GM21367 (cell line): ENCODE measurements at regions not wholly inside any gene's neighbourhood (a gene's known extent, or its start where the extent isn't known, plus 50 kb on each side); places are given as distances from the start of the nearest gene placed in this dataset.

Experiments used
- ATAC-seq: cut with Tn5 transposase; IDR thresholded peaks from one replicate; pipeline ENCODE4 v1.9.1; 2021; ENCODE audit not compliant: unreplicated experiment

DNA sequence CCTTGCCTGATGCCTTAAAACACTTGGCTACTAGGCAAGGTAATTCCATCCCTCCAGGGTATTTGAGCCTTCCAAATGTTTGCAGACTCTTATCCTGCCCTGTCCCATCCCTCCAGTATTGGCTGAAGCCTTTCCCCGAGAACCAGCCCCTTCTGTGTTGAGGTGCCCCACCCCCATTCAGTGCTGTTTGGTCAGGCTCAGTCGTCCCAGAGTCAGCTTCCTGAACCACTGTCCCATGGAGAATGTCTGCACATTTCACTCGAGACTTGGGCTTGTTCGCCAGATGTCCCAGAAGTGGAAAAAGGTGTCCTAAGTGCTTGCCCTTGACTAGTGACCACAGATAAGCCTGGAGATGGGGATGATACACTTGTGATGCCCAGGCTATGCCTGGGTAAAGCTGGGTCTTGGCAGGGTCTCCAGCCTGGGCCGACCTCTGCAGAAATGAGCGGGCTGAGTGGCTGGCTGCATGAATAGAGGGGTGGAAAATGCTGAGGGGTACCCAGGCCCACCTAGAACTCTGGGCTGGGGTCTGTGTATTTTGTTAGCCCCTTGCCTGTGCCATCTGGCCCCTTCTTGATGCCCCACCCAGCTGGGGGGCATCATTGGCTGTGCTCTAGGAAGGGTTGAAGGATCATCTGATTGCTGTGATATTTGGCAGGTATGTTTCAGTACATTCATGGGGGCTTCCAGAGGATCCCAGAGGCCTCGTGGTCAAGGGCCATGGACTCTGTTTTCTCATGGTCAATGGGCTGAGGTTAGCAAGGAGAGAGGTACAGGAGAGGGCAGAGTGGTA lies 178.4 kb downstream of the MACROH2A1 start:
- no peak for ATAC-seq

- no peak for ATAC-seq
Measured at GRCh38 chr5:135219868-135220267, 179.2 kb downstream of the MACROH2A1 start.

- ATAC-seq: no peak
Measured at GRCh38 chr5:135218790-135219568, 180.1 kb downstream of the MACROH2A1 start.

GRCh38 chr5:135218486-135218755 lies 180.6 kb downstream of the MACROH2A1 start:
- no peak for ATAC-seq

GRCh38 chr5:135217669-135218485 lies 181.2 kb downstream of the MACROH2A1 start:
- no peak for ATAC-seq

- ATAC-seq: no peak
Measured at GRCh38 chr5:135216471-135217343, 182.3 kb downstream of the MACROH2A1 start.

- no peak for ATAC-seq
Measured at GRCh38 chr5:135215617-135216470, 181.8 kb upstream of the PITX1 start.

DNA sequence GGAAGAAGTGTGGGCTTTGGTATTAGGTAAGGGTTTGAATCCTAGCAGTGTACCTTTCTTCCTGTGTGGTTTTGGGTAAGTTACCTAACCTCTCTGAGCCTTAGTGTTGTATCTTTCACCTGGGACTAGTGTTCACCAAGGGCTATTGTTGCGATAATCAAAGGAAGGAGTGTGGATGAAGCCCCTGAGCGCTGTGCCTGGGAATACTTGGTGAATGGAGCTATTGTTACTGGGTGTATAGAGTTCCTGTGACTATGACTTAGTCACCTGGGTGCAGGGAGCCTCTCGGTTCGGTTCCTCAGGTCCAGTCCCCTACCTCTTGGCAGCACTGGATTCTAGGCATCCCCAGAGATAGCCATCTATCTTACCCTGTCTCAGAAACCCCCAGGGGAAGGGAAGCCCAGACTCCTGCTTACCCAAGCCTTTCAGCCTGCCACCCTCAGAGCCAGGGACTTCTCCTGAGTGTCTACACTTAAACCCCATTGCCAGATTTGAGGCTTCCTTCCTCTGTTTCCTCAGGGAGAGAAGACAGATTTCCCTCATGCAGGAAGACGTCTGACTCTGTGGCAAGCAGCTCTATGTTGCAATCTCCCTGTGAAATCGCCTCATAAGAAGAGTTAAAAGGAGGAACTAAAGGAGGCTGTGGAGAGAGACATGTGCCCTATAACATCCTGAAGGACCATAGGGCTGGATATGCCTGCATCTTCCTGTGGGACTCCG lies 181.0 kb upstream of the PITX1 start:
- no peak for ATAC-seq

DNA sequence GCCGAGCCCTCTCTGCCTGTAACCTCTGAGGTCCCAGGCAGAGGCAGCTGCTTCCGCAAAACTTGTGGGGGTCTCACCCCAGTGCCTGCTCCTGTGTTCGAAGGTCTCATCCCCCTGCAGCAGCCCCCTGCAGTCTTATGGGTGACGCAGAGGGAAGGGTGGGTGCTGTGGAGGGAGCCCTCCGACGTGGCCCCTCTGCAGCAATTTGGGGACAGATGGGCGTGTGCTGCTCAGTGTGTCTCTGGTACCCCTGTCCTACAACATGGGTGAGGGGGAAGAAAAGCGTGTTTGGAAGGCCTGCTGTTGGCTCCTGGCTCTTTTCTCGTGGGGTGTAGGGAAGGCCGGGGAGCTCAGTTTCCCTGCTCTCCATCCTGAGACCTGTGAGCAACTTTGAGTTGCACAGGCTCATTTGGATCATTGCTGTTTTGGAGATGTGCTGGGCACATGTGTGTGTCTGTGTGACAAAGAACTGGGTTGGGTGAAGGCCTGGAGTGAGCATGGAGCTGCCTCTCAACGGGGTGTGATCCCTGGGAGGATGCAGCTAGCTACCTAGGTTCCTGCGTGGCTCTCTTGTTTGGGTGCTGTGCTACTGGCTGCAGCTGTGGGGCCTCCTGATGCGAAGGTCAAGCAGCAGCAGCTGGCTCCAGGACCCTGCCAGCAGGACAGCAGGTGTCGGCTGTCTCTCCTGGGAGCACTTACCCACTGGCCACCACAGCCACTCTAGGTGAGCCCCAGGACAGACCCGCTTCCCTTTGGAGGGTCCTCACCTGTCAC lies 179.6 kb upstream of the PITX1 start:
- ATAC-seq: no peak

DNA sequence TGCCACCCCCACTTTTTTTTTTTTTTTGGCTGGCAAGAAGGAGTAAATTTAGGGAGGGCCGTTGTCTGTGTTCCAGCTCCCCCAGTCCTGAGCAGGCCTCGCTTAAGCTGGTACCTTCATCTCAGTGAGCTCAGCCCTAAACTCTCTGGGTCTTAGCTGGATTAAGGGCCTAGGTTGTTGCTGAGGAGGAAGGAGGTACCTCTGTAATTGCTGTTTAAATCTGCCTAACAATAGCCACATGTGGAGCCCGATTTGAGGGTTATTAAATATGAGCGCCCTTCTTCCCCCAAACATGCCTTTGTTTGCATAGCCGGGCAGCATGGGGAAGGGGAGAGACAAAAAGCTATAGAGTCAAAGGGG lies 179.0 kb upstream of the PITX1 start:
- ATAC-seq: no peak

DNA sequence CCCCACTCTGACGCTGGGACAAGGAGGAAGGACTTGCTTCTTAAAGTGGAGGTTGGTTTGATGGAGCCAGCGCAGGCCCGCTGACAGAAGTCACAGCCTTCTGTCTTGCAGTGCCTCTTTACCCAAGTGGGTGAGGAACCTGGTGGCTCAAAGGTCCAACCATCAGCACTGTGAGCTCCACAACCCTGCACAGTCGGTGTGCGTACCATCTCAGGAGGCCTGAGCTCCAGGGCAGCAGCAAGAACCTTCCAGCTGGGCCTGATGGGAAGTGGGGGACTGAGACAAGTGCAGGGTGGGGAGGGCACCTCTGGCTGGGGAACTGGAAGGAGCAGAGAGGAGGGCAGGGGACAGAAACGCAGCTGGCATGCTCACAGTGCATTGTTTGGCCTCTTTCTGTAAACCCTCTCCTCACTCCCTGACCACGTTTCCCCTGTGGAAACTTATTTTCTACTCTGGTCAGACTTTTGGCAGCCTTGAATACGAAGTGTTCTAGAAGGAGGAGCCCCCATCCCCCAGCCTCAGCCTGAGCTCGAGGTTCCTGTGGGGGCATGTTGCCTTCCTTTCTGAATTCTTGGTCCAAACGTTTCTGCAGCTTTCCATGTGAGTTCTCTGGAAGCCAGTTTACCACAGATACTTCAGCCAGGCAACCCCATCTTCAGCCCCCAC lies 178.5 kb upstream of the PITX1 start:
- no peak for ATAC-seq

DNA sequence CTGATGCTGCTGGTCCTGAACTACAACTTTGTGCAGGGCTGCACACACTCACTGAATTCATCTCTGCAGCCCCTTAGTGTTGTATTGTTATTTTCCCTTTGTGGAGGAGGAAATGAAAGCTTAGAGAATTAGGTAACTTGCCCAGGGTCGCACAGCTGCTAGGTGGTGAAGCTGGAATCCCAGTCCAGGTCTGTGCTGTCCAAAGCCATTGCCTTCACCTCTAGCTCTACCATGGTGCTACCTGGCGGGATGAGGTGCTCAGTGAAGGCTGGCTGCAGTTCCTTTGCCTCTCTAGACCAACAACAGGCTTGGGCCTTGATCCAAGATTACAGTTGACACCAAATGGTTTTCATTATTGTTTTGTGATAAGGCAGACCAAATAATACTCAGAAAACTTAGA lies 177.8 kb upstream of the PITX1 start:
- no peak for ATAC-seq

DNA sequence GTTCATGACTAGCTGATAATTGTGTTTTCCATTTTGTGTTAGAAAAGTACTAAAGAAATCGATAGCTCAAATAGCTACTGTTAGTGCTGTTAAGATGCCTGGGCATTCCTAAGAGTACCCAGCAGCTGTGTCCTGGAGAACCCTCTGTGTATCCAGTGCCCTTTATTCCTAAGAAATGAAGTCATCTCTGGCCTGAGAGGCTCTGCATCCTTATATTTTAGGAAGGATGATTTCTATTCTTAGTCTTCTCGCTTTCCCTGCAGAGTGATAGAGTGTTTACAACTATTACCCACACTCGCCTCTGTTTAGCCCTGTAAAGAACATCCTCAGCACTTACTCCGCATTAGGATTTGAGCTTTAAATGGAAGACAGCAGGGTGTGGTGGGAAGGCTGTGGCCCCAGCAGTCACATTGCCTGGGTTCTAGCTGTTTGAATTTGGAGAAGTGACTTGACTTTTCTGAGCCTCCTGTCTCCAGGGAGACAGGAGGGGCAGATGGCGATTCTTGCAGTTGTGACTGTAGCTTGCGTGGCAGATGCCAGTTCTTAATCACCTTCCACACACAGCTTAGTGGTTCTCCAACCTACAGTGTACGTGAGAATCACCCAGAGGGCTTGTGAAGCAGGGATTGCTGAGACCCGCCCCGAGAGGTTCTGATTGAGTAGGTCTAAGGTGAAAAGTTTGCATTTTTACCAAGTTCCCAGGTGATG lies 177.2 kb upstream of the PITX1 start:
- ATAC-seq: no peak

DNA sequence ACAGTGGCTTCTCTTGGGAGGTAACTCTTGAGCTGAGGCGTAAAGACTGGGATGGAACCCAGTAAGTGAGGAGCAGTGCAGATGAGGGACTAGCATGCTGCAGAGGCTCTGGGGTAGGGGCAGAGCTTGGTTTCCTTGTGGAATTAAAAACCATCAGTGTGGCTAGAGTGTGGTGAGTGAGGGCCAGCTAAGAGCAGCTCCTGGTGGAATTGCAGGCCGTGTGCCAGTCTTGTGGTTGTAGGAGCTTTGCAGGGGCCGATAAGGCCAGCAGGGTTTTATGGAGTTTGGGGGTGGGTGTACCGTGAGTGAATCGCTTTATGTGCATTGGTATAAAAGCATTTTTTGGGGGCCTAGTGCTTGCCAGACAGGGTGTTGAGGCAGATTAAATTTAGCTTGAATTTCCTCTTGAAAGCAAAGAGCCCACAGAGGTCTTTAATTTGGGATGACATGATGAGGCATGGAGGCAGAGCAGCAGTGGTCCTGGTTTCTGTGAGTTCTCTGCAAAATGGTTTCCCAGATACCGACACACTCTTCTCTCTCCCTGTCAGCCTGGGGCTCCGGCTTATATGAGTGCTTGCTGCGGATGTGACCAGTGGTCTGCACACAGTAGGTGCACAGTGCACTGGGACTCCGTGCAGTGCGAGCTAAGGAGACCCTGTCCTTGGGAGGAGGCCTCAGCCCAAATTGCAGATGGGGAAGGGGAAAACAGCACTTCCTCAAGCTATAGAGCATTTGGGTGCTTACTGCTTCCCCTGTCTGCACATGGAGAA lies 176.4 kb upstream of the PITX1 start:
- no peak for ATAC-seq

DNA sequence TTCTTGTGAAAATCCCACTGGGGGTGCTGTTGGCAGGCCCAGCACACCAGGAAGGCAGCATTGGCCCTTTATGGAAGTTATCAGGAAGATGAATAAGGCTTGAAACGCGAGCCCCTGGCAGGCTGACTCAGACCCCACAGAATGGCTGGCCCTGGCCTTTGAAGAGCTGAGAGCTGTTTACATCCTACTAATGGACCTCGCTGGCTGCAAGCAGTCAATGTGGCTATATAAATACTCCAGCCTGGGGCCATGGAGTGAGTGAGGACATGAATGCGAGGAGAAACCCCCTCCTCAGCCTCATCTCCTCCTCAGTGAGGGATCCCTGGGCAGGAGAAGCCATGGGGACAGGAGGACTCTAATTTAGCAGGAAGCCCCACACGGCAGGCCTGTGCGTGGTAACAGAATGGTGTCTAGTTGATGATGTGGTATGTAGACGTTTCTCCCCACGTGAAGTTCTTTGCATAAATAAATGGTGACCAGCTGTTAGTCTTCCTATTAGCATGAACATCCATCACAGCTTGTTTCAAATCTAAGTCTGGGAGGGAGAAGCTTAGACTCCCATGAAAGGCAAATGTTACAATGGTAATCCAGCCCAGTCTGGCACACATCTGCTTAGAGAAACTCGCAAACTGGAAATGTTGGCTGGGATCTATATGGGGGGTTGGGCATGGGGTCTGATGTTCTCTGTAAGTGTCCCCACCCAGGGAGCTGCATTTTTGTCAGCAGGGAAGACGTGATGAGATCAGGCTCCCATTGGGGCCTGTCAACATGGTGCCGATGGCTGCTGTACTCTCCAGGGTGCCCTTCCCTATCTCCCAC lies 175.1 kb upstream of the PITX1 start:
- no peak for ATAC-seq

- ATAC-seq: no peak
Measured at GRCh38 chr5:135208555-135208902, 174.5 kb upstream of the PITX1 start.
